Activated T-cell treated with anti-CD3 and anti-CD28 coated beads, Interleukin-2, amount 50 U/mL, for 24 hours (primary cell): ENCODE measurements at regions not wholly inside any gene's neighbourhood (a gene's known extent, or its start where the extent isn't known, plus 50 kb on each side); places are given as distances from the start of the nearest gene placed in this dataset.

Experiments used
- DNase-seq: peaks from one replicate; pipeline ENCODE4 v3.0.0-alpha.2; 2020
- H3K27ac Mint-ChIP-seq: 2 replicates; pipeline ENCODE4 v1.8.0; 2020; ENCODE audit warnings: mild to moderate bottlenecking, mixed read lengths
- H3K27me3 Mint-ChIP-seq: 2 replicates; pipeline ENCODE4 v1.8.0; 2020; ENCODE audit warnings: mixed read lengths
- H3K36me3 Mint-ChIP-seq: 2 replicates; pipeline ENCODE4 v1.8.0; 2020; ENCODE audit warnings: low read depth, mixed read lengths
- H3K4me1 Mint-ChIP-seq: 2 replicates; pipeline ENCODE4 v1.8.0; 2020; ENCODE audit warnings: low read depth, mixed read lengths
- H3K4me3 Mint-ChIP-seq: 2 replicates; pipeline ENCODE4 v1.8.0; 2020; ENCODE audit warnings: mild to moderate bottlenecking, moderate library complexity, mixed read lengths
- H3K9me3 Mint-ChIP-seq: 2 replicates; pipeline ENCODE4 v1.8.0; 2020; ENCODE audit warnings: mixed read lengths

GRCh38 chr9:116027096-116027495 lies 126.5 kb upstream of the PAPPA start:
- Mint-ChIP-seq H3K4me3 (no peak overlapping the region), H3K36me3 (no peaks in the 10 kb centered on the region), H3K4me1 (no peaks in the 10 kb centered on the region), H3K9me3 (peaks cover 7% of the 10 kb centered on the region), H3K27me3 (no peaks in the 10 kb centered on the region), H3K27ac (no peak overlapping the region)
- no peak for DNase-seq

- H3K36me3 Mint-ChIP-seq, result no peaks in the 10 kb centered on the region
- H3K4me1 Mint-ChIP-seq, result no peaks in the 10 kb centered on the region
- peaks cover 7% of the 10 kb centered on the region for H3K9me3 Mint-ChIP-seq
- no peak for DNase-seq
- H3K27me3 Mint-ChIP-seq, result no peaks in the 10 kb centered on the region
- H3K27ac Mint-ChIP-seq, result no peak overlapping the region
- H3K4me3 Mint-ChIP-seq, result no peak overlapping the region
Observed at GRCh38 chr9:116027511-116027910, 126.1 kb upstream of the PAPPA start.

GRCh38 chr9:116027951-116028350 lies 125.6 kb upstream of the PAPPA start:
- no peak for DNase-seq
- H3K9me3 Mint-ChIP-seq, result peaks cover 7% of the 10 kb centered on the region
- no peaks in the 10 kb centered on the region for H3K36me3 Mint-ChIP-seq
- H3K4me3 Mint-ChIP-seq, result no peak overlapping the region
- H3K27me3 Mint-ChIP-seq, result no peaks in the 10 kb centered on the region
- no peaks in the 10 kb centered on the region for H3K4me1 Mint-ChIP-seq
- no peak overlapping the region for H3K27ac Mint-ChIP-seq

- no peak overlapping the region for H3K4me3 Mint-ChIP-seq
- DNase-seq, result no peak
- H3K36me3 Mint-ChIP-seq, result no peaks in the 10 kb centered on the region
- H3K9me3 Mint-ChIP-seq, result peaks cover 9% of the 10 kb centered on the region
- H3K27me3 Mint-ChIP-seq, result no peaks in the 10 kb centered on the region
- H3K4me1 Mint-ChIP-seq, result no peaks in the 10 kb centered on the region
- H3K27ac Mint-ChIP-seq, result no peak overlapping the region
Observed at GRCh38 chr9:116030517-116030916, 123.1 kb upstream of the PAPPA start.

- H3K36me3 Mint-ChIP-seq, result no peaks in the 10 kb centered on the region
- DNase-seq, result no peak
- H3K4me3 Mint-ChIP-seq, result no peak overlapping the region
- H3K27me3 Mint-ChIP-seq, result no peaks in the 10 kb centered on the region
- H3K27ac Mint-ChIP-seq, result no peak overlapping the region
- no peaks in the 10 kb centered on the region for H3K4me1 Mint-ChIP-seq
- H3K9me3 Mint-ChIP-seq, result peaks cover 8% of the 10 kb centered on the region
Observed at GRCh38 chr9:116032683-116033440, 120.7 kb upstream of the PAPPA start.

GRCh38 chr9:116039312-116039711 lies 114.3 kb upstream of the PAPPA start:
- H3K27ac Mint-ChIP-seq, result no peak overlapping the region
- no peaks in the 10 kb centered on the region for H3K4me1 Mint-ChIP-seq
- no peak overlapping the region for H3K4me3 Mint-ChIP-seq
- H3K36me3 Mint-ChIP-seq, result no peaks in the 10 kb centered on the region
- peaks cover under 1% of the 10 kb centered on the region for H3K9me3 Mint-ChIP-seq
- no peak for DNase-seq
- no peaks in the 10 kb centered on the region for H3K27me3 Mint-ChIP-seq

GRCh38 chr9:116039893-116040292 lies 113.7 kb upstream of the PAPPA start:
- H3K36me3 Mint-ChIP-seq, result no peaks in the 10 kb centered on the region
- DNase-seq, result no peak
- no peak overlapping the region for H3K4me3 Mint-ChIP-seq
- H3K27ac Mint-ChIP-seq, result no peak overlapping the region
- H3K4me1 Mint-ChIP-seq, result no peaks in the 10 kb centered on the region
- no peaks in the 10 kb centered on the region for H3K27me3 Mint-ChIP-seq
- H3K9me3 Mint-ChIP-seq, result no peaks in the 10 kb centered on the region

- no peaks in the 10 kb centered on the region for H3K36me3 Mint-ChIP-seq
- no peak overlapping the region for H3K27ac Mint-ChIP-seq
- peaks cover 3% of the 10 kb centered on the region for H3K9me3 Mint-ChIP-seq
- H3K4me3 Mint-ChIP-seq, result no peak overlapping the region
- H3K27me3 Mint-ChIP-seq, result no peaks in the 10 kb centered on the region
- DNase-seq, result no peak
- no peaks in the 10 kb centered on the region for H3K4me1 Mint-ChIP-seq
Observed at GRCh38 chr9:116042321-116042720, 111.3 kb upstream of the PAPPA start.

- H3K27me3 Mint-ChIP-seq, result no peaks in the 10 kb centered on the region
- H3K4me3 Mint-ChIP-seq, result no peak overlapping the region
Observed at GRCh38 chr9:116045083-116045482, 108.5 kb upstream of the PAPPA start.

GRCh38 chr9:116048081-116048480 lies 105.5 kb upstream of the PAPPA start:
- Mint-ChIP-seq H3K4me3 (no peak overlapping the region), H3K27ac (no peak overlapping the region), H3K4me1 (no peaks in the 10 kb centered on the region), H3K27me3 (no peaks in the 10 kb centered on the region), H3K9me3 (peaks cover 3% of the 10 kb centered on the region), H3K36me3 (no peaks in the 10 kb centered on the region)
- no peak for DNase-seq

More at GRCh38 chr9:116045083-116045482, 108.5 kb upstream of the PAPPA start:
- no peaks in the 10 kb centered on the region for H3K4me1 Mint-ChIP-seq
- DNase-seq, result no peak
- H3K9me3 Mint-ChIP-seq, result peaks cover 3% of the 10 kb centered on the region
- no peaks in the 10 kb centered on the region for H3K36me3 Mint-ChIP-seq
- H3K27ac Mint-ChIP-seq, result no peak overlapping the region

GRCh38 chr9:116049456-116049855 lies 104.1 kb upstream of the PAPPA start:
- Mint-ChIP-seq H3K4me3 (no peak overlapping the region), H3K36me3 (no peaks in the 10 kb centered on the region), H3K9me3 (peaks cover 3% of the 10 kb centered on the region), H3K27me3 (no peaks in the 10 kb centered on the region), H3K4me1 (no peaks in the 10 kb centered on the region), H3K27ac (no peak overlapping the region)
- DNase-seq, result no peak

- no peak for DNase-seq
- Mint-ChIP-seq H3K27me3 (no peaks in the 10 kb centered on the region), H3K36me3 (no peaks in the 10 kb centered on the region), H3K4me3 (no peak overlapping the region), H3K27ac (no peak overlapping the region), H3K4me1 (no peaks in the 10 kb centered on the region), H3K9me3 (peaks cover 2% of the 10 kb centered on the region)
Observed at GRCh38 chr9:116051528-116051927, 102.1 kb upstream of the PAPPA start.

- Mint-ChIP-seq H3K36me3 (no peaks in the 10 kb centered on the region), H3K4me1 (no peaks in the 10 kb centered on the region), H3K4me3 (no peak overlapping the region), H3K27ac (no peak overlapping the region), H3K27me3 (no peaks in the 10 kb centered on the region), H3K9me3 (peaks cover under 1% of the 10 kb centered on the region)
- DNase-seq, result no peak
Observed at GRCh38 chr9:116055536-116055935, 98.1 kb upstream of the PAPPA start.

- no peak for DNase-seq
- no peak overlapping the region for H3K4me3 Mint-ChIP-seq
- H3K27me3 Mint-ChIP-seq, result no peaks in the 10 kb centered on the region
Observed at GRCh38 chr9:116057371-116057770, 96.2 kb upstream of the PAPPA start.

GRCh38 chr9:116058421-116058820 lies 95.2 kb upstream of the PAPPA start:
- Mint-ChIP-seq H3K27ac (no peak overlapping the region), H3K4me3 (no peak overlapping the region), H3K27me3 (no peaks in the 10 kb centered on the region), H3K4me1 (no peaks in the 10 kb centered on the region), H3K36me3 (no peaks in the 10 kb centered on the region), H3K9me3 (peaks cover 4% of the 10 kb centered on the region)
- DNase-seq, result no peak

More at GRCh38 chr9:116057371-116057770, 96.2 kb upstream of the PAPPA start:
- Mint-ChIP-seq H3K36me3 (no peaks in the 10 kb centered on the region), H3K4me1 (no peaks in the 10 kb centered on the region), H3K9me3 (peaks cover 4% of the 10 kb centered on the region), H3K27ac (no peak overlapping the region)

GRCh38 chr9:116059466-116059865 lies 94.1 kb upstream of the PAPPA start:
- H3K27ac Mint-ChIP-seq, result no peak overlapping the region
- no peaks in the 10 kb centered on the region for H3K4me1 Mint-ChIP-seq
- no peaks in the 10 kb centered on the region for H3K27me3 Mint-ChIP-seq
- no peak for DNase-seq
- no peaks in the 10 kb centered on the region for H3K36me3 Mint-ChIP-seq
- H3K4me3 Mint-ChIP-seq, result no peak overlapping the region
- H3K9me3 Mint-ChIP-seq, result peaks cover 6% of the 10 kb centered on the region
